MM.1S (cell line): ENCODE measurements at regions not wholly inside any gene's neighbourhood (a gene's known extent, or its start where the extent isn't known, plus 50 kb on each side); places are given as distances from the start of the nearest gene placed in this dataset.

Experiments
- CTCF ChIP-seq: fragments of 300-600 bp; sonication (generic); IDR thresholded peaks from 2 replicates; pipeline ENCODE4 v1.5.1; 2016; ENCODE audit warnings: antibody characterized with exemption, low read length, mixed read lengths
- EZH2phosphoT487 ChIP-seq: fragments of 300-600 bp; sonication (generic); IDR thresholded peaks from 2 replicates; pipeline ENCODE4 v1.6.1; 2018; ENCODE audit warnings: antibody characterized with exemption, low read length

DNA sequence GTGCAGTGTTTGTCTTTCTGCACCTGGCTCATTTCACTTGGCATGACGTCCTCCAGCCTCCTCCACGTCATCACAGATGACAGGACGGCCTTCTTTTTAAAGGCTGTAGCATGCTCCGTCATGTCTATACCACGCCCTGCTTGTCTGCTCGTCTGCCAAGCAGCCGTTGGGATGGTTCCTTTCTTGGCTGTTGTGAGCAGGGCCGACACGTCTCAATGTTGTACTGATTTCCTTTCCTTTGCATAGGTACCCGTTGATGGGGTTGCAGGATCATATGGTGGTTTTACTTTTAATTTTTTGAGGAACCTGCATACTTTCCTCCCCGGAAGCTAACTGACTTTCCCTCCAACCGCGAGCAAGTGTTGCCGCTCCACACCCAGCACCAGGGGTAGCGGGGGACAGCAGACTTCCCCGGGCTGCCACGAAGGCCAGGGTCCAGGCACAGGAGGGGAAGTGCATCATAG is 212.2 kb upstream of the ZNF469 start:
- TF ChIP-seq CTCF (no peak), EZH2phosphoT487 (no peak)
